Muscle layer of colon (tissue), 2 donors: ENCODE measurements at regions not wholly inside any gene's neighbourhood (a gene's known extent, or its start where the extent isn't known, plus 50 kb on each side); places are given as distances from the start of the nearest gene placed in this dataset.

Source experiments
- H3K27ac ChIP-seq: one replicate; pipeline ENCODE4 v1.7.0; 2013; ENCODE audit warnings: low read depth, mild to moderate bottlenecking, low read length, moderate library complexity
- H3K27me3 ChIP-seq, 2 donors: one replicate each; pipeline ENCODE4 v1.7.0; 2013; ENCODE audit warnings: low read length in 2 of 2, mild to moderate bottlenecking in 2 of 2; ENCODE audit not compliant: insufficient read depth in 2 of 2, control insufficient read depth in 1 of 2
- H3K36me3 ChIP-seq: one replicate; pipeline ENCODE4 v1.7.0; 2013; ENCODE audit warnings: mild to moderate bottlenecking, low read length; ENCODE audit not compliant: insufficient read depth
- H3K4me1 ChIP-seq: one replicate; pipeline ENCODE4 v1.7.0; 2013; ENCODE audit warnings: mild to moderate bottlenecking, low read length; ENCODE audit not compliant: insufficient read depth
- H3K4me3 ChIP-seq, 2 donors: one replicate each; pipeline ENCODE4 v1.7.0; 2013; ENCODE audit warnings: low read length in 2 of 2, low read depth in 1 of 2, mild to moderate bottlenecking in 1 of 2, moderate library complexity in 1 of 2
- H3K9ac ChIP-seq: one replicate; pipeline ENCODE4 v1.7.0; 2013; ENCODE audit warnings: low read length
- H3K9me3 ChIP-seq: one replicate; pipeline ENCODE4 v1.7.0; 2013; ENCODE audit warnings: mild to moderate bottlenecking, low read length
- donor health status: abdominal sarcoma.
- donor health status: Adenocarcinoma of cecum.

GRCh38 chr11:127345819-127346459 is 345.4 kb upstream of the KIRREL3 start:
- no peaks in the 10 kb centered on the region for H3K9me3 ChIP-seq
- H3K4me3 ChIP-seq, result no peak overlapping the region
- H3K27ac ChIP-seq, result no peak overlapping the region
- H3K9ac ChIP-seq, result no peak overlapping the region
- H3K36me3 ChIP-seq, result no peaks in the 10 kb centered on the region
- H3K27me3 ChIP-seq, result no peaks in the 10 kb centered on the region
- H3K4me1 ChIP-seq, result no peaks in the 10 kb centered on the region

- no peaks in the 10 kb centered on the region for H3K9me3 ChIP-seq
- no peaks in the 10 kb centered on the region for H3K36me3 ChIP-seq
- no peak overlapping the region for H3K4me3 ChIP-seq
- H3K27me3 ChIP-seq, result no peaks in the 10 kb centered on the region
- no peaks in the 10 kb centered on the region for H3K4me1 ChIP-seq
- H3K9ac ChIP-seq, result no peak overlapping the region
- H3K27ac ChIP-seq, result no peak overlapping the region
These were observed 339.9 kb upstream of the KIRREL3 start for GRCh38 chr11:127340438-127340837.

GRCh38 chr11:127339376-127339775 is 338.8 kb upstream of the KIRREL3 start:
- Histone ChIP-seq H3K9me3 (no peaks in the 10 kb centered on the region), H3K27ac (no peak overlapping the region), H3K4me3 (no peak overlapping the region), H3K27me3 (no peaks in the 10 kb centered on the region), H3K4me1 (no peaks in the 10 kb centered on the region), H3K9ac (no peak overlapping the region), H3K36me3 (no peaks in the 10 kb centered on the region)

- Histone ChIP-seq H3K4me3 (no peak overlapping the region), H3K9me3 (no peaks in the 10 kb centered on the region), H3K27me3 (no peaks in the 10 kb centered on the region), H3K27ac (no peak overlapping the region), H3K4me1 (no peaks in the 10 kb centered on the region), H3K36me3 (no peaks in the 10 kb centered on the region), H3K9ac (no peak overlapping the region)
These were observed 338.1 kb upstream of the KIRREL3 start for GRCh38 chr11:127338380-127339259.

- Histone ChIP-seq H3K9me3 (no peaks in the 10 kb centered on the region), H3K4me1 (no peaks in the 10 kb centered on the region), H3K9ac (no peak overlapping the region), H3K4me3 (no peak overlapping the region), H3K27me3 (no peaks in the 10 kb centered on the region), H3K36me3 (no peaks in the 10 kb centered on the region), H3K27ac (no peak overlapping the region)
These were observed 333.9 kb upstream of the KIRREL3 start for GRCh38 chr11:127334466-127334865.

GRCh38 chr11:127332896-127333295 is 332.3 kb upstream of the KIRREL3 start:
- Histone ChIP-seq H3K9me3 (no peaks in the 10 kb centered on the region), H3K27ac (no peak overlapping the region), H3K4me3 (no peak overlapping the region), H3K36me3 (no peaks in the 10 kb centered on the region), H3K4me1 (no peaks in the 10 kb centered on the region), H3K27me3 (no peaks in the 10 kb centered on the region), H3K9ac (no peak overlapping the region)

- Histone ChIP-seq H3K4me1 (no peaks in the 10 kb centered on the region), H3K27ac (no peak overlapping the region), H3K27me3 (no peaks in the 10 kb centered on the region), H3K9ac (no peak overlapping the region), H3K36me3 (no peaks in the 10 kb centered on the region), H3K4me3 (no peak overlapping the region), H3K9me3 (no peaks in the 10 kb centered on the region)
These were observed 329.5 kb upstream of the KIRREL3 start for GRCh38 chr11:127330044-127330443.

- Histone ChIP-seq H3K36me3 (no peaks in the 10 kb centered on the region), H3K4me3 (no peak overlapping the region), H3K4me1 (no peaks in the 10 kb centered on the region), H3K27me3 (no peaks in the 10 kb centered on the region), H3K9me3 (no peaks in the 10 kb centered on the region), H3K27ac (no peak overlapping the region), H3K9ac (no peak overlapping the region)
These were observed 307.7 kb upstream of the KIRREL3 start for GRCh38 chr11:127308291-127308690.

- Histone ChIP-seq H3K4me1 (no peaks in the 10 kb centered on the region), H3K36me3 (no peaks in the 10 kb centered on the region), H3K27ac (no peak overlapping the region), H3K27me3 (no peaks in the 10 kb centered on the region), H3K4me3 (no peak overlapping the region), H3K9ac (no peak overlapping the region), H3K9me3 (no peaks in the 10 kb centered on the region)
These were observed 307.1 kb upstream of the KIRREL3 start for GRCh38 chr11:127307700-127308099.

GRCh38 chr11:127304634-127305033 is 304.1 kb upstream of the KIRREL3 start:
- Histone ChIP-seq H3K27ac (no peak overlapping the region), H3K4me3 (no peak overlapping the region), H3K27me3 (no peaks in the 10 kb centered on the region), H3K9me3 (no peaks in the 10 kb centered on the region), H3K36me3 (no peaks in the 10 kb centered on the region), H3K4me1 (no peaks in the 10 kb centered on the region), H3K9ac (no peak overlapping the region)

GRCh38 chr11:127288926-127289325 is 288.4 kb upstream of the KIRREL3 start:
- H3K9ac ChIP-seq, result no peak overlapping the region
- H3K36me3 ChIP-seq, result no peaks in the 10 kb centered on the region
- no peaks in the 10 kb centered on the region for H3K27me3 ChIP-seq
- no peak overlapping the region for H3K27ac ChIP-seq
- no peaks in the 10 kb centered on the region for H3K9me3 ChIP-seq
- H3K4me3 ChIP-seq, result no peak overlapping the region
- H3K4me1 ChIP-seq, result no peaks in the 10 kb centered on the region

GRCh38 chr11:127281534-127281933 is 281.0 kb upstream of the KIRREL3 start:
- no peak overlapping the region for H3K27ac ChIP-seq
- H3K27me3 ChIP-seq, result no peaks in the 10 kb centered on the region
- H3K4me1 ChIP-seq, result no peaks in the 10 kb centered on the region
- no peaks in the 10 kb centered on the region for H3K9me3 ChIP-seq
- H3K9ac ChIP-seq, result no peak overlapping the region
- H3K4me3 ChIP-seq, result no peak overlapping the region
- no peaks in the 10 kb centered on the region for H3K36me3 ChIP-seq
